HepG2 (cell line): ENCODE measurements at regions not wholly inside any gene's neighbourhood (a gene's known extent, or its start where the extent isn't known, plus 50 kb on each side); places are given as distances from the start of the nearest gene placed in this dataset.

Source experiments
- ATAC-seq: fragments of 200-7000 bp; cut with Tn5 transposase; 3 replicates; pipeline ENCODE4 v1.9.1; 2020; ENCODE audit warnings: mild to moderate bottlenecking, moderate library complexity
- BruUV-seq: library from RNA; stranded (reverse); fragments of 400-500 nt; replicated peaks from 2 replicates; lab custom pipeline; 2021; lab: Mats Ljungman, UMichigan
- CTCF ChIA-PET: fragments of 300-600 bp; formaldehyde crosslinking; extraction: SDS; loops from one replicate; lab custom pipeline; 2021; ENCODE audit warnings: low total read pairs, inconsistent platforms, low intra/inter-chr PET ratio; lab: Yijun Ruan, JAX
- POLR2A ChIA-PET: fragments of 350-600 bp; sonication (Branson Sonifier 250); formaldehyde crosslinking; loops from one replicate; lab custom pipeline; 2020; ENCODE audit warnings: antibody characterized with exemption, inconsistent platforms; lab: Yijun Ruan, JAX
- DNase-seq: peaks from one replicate; pipeline ENCODE4 v3.0.0-alpha.2; 2015; ENCODE audit warnings: low spot score
- FAIRE-seq: peaks from 3 replicates; lab custom pipeline; 2011; peaks lifted over from hg19 to GRCh38; lab: Jason Lieb, UNC
- H2AFZ ChIP-seq: one replicate; pipeline ENCODE4 v1.6.1; 2011; ENCODE audit warnings: low read length, inconsistent platforms
- H3K27ac ChIP-seq: fragments of 300-600 bp; 3 replicates; pipeline ENCODE4 v1.8.0; 2011; ENCODE audit warnings: mixed run types, mild to moderate bottlenecking, mixed read lengths, low read length, inconsistent platforms; ENCODE audit not compliant: insufficient read depth; ENCODE audit errors: extremely low read length
- H3K27me3 ChIP-seq, 2 experiments: fragments of 200-600 bp in 1 of 2; 2 replicates in 1 of 2; 3 replicates in 1 of 2; pipeline versions ENCODE4 v1.6.0 to v1.8.0; 2011; ENCODE audit warnings: low read length in 2 of 2, mild to moderate bottlenecking in 2 of 2, moderate library complexity in 2 of 2, inconsistent platforms in 1 of 2; ENCODE audit not compliant: insufficient read depth in 2 of 2, control insufficient read depth in 1 of 2
- H3K36me3 ChIP-seq, 2 experiments: fragments of 200-600 bp in 1 of 2; replicated peaks in 1 of 2; 2 replicates in 1 of 2; 3 replicates in 1 of 2; pipeline versions ENCODE4 v1.5.1 to v1.8.0; 2011; ENCODE audit warnings: low read length in 2 of 2, inconsistent platforms in 1 of 2; ENCODE audit not compliant: insufficient read depth in 2 of 2, control insufficient read depth in 1 of 2
- H3K4me1 ChIP-seq: 2 replicates; pipeline ENCODE4 v1.5.1; 2012; ENCODE audit warnings: low read length, inconsistent platforms; ENCODE audit not compliant: insufficient read depth
- H3K4me2 ChIP-seq: 2 replicates; pipeline ENCODE4 v1.6.0; 2011; ENCODE audit warnings: low read depth, low read length, inconsistent platforms
- H3K4me3 ChIP-seq, 3 experiments: fragments of 200-600 bp in 1 of 3; sonication (generic), shearing (Covaris generic) in 1 of 3; replicated peaks in 1 of 3; 2 replicates each; pipeline ENCODE4 v1.5.1; 2011 to 2016; ENCODE audit warnings: low read length in 3 of 3, inconsistent platforms in 2 of 3, low read depth in 2 of 3, mild to moderate bottlenecking in 2 of 3, control low read depth in 1 of 3, mixed read lengths in 1 of 3; ENCODE audit not compliant: insufficient read depth in 1 of 3
- H3K79me2 ChIP-seq: one replicate; pipeline ENCODE4 v1.6.1; 2011; ENCODE audit warnings: low read length, inconsistent platforms; ENCODE audit not compliant: insufficient read depth
- H3K9ac ChIP-seq: 2 replicates; pipeline ENCODE4 v1.6.0; 2011; ENCODE audit warnings: mild to moderate bottlenecking, low read depth, low read length, inconsistent platforms; ENCODE audit not compliant: insufficient read depth
- H3K9me3 ChIP-seq: 2 replicates; pipeline ENCODE4 v1.5.1; 2012; ENCODE audit warnings: mild to moderate bottlenecking, low read length
- H4K20me1 ChIP-seq: 2 replicates; pipeline ENCODE4 v1.6.0; 2011; ENCODE audit warnings: inconsistent platforms, mild to moderate bottlenecking, low read length, moderate library complexity; ENCODE audit not compliant: insufficient read depth
- E2F1 ChIP-seq: sonication (generic); formaldehyde crosslinking; IDR thresholded peaks from 2 replicates; pipeline ENCODE4 v1.5.0; 2020; ENCODE audit warnings: missing genetic modification reagents
- JUND ChIP-seq: sonication (generic); formaldehyde crosslinking; IDR thresholded peaks from 2 replicates; pipeline ENCODE4 v1.8.0; 2022; ENCODE audit warnings: mild to moderate bottlenecking, missing genetic modification reagents
- MTF1 ChIP-seq: sonication (generic); formaldehyde crosslinking; IDR thresholded peaks from 2 replicates; pipeline ENCODE4 v1.5.0; 2020; ENCODE audit warnings: missing genetic modification reagents
- PLRG1 ChIP-seq: fragments of 450-650 bp; conservative IDR thresholded peaks from 2 replicates; pipeline ENCODE4 v1.6.1; 2016
- RBM39 ChIP-seq: fragments of 200-400 bp; formaldehyde crosslinking; IDR thresholded peaks from one replicate; pipeline ENCODE4 v1.6.1; 2018; ENCODE audit warnings: antibody characterized with exemption, mild to moderate bottlenecking, low read depth, low read length; ENCODE audit not compliant: poor library complexity, severe bottlenecking
- SALL2 ChIP-seq: sonication (generic); formaldehyde crosslinking; IDR thresholded peaks from 2 replicates; pipeline ENCODE4 v1.8.1; 2023; ENCODE audit warnings: mild to moderate bottlenecking, missing genetic modification reagents, inconsistent platforms
- SNAI1 ChIP-seq: sonication (generic); formaldehyde crosslinking; IDR thresholded peaks from 2 replicates; pipeline ENCODE4 v1.5.0; 2020; ENCODE audit warnings: mild to moderate bottlenecking, missing genetic modification reagents, borderline replicate concordance
- SNAPC2 ChIP-seq: sonication (generic); formaldehyde crosslinking; IDR thresholded peaks from 2 replicates; pipeline ENCODE4 v1.8.1; 2022; ENCODE audit warnings: mild to moderate bottlenecking, missing genetic modification reagents
- SPEN ChIP-seq: sonication (generic); formaldehyde crosslinking; IDR thresholded peaks from 2 replicates; pipeline ENCODE4 v1.5.1; 2020; ENCODE audit warnings: low read depth, mild to moderate bottlenecking, missing genetic modification reagents
- ZMYM4 ChIP-seq: sonication (generic); formaldehyde crosslinking; IDR thresholded peaks from 2 replicates; pipeline ENCODE4 v1.8.1; 2023; ENCODE audit warnings: mild to moderate bottlenecking, missing genetic modification reagents
- ZNF20 ChIP-seq: sonication (generic); formaldehyde crosslinking; IDR thresholded peaks from 2 replicates; pipeline ENCODE4 v1.4.0; 2020; ENCODE audit warnings: mild to moderate bottlenecking, moderate library complexity, missing genetic modification reagents
- ZNF326 ChIP-seq: sonication (generic); formaldehyde crosslinking; IDR thresholded peaks from 2 replicates; pipeline ENCODE4 v1.4.0; 2020; ENCODE audit warnings: missing genetic modification reagents, borderline replicate concordance
- ZNF432 ChIP-seq: sonication (generic); formaldehyde crosslinking; IDR thresholded peaks from 2 replicates; pipeline ENCODE4 v1.5.0; 2020; ENCODE audit warnings: missing genetic modification reagents, mild to moderate bottlenecking, borderline replicate concordance
- ZNF703 ChIP-seq: sonication (generic); formaldehyde crosslinking; IDR thresholded peaks from 2 replicates; pipeline ENCODE4 v1.5.1; 2020; ENCODE audit warnings: missing genetic modification reagents, mild to moderate bottlenecking, moderate library complexity, borderline replicate concordance
- WGBS: methylation state at CpG from one replicate; pipeline ENCODE4 v1.1.6; 2017; ENCODE audit warnings: low lambda C conversion rate; 5-methylcytosine and 5-hydroxymethylcytosine counted together
- in situ Hi-C: cut with HindIII; loops from 2 replicates; pipeline ENCODE4 v1.10.0; 2017; ENCODE audit warnings: low pct_unique_long_range_greater_than_20kb; ENCODE audit not compliant: extremely low pct_ligation_motif_present
- intact Hi-C: fragments of 100-400 bp; cut with micrococcal nuclease; formaldehyde crosslinking; loops from one replicate; pipeline ENCODE4 v1.10.0; 2022; ENCODE audit not compliant: unreplicated experiment
- TF ChIP-seq, protein P1 (sequence below): sonication (generic); formaldehyde crosslinking; IDR thresholded peaks from 2 replicates; pipeline ENCODE4 v1.4.0; 2020; ENCODE audit warnings: mild to moderate bottlenecking, missing genetic modification reagents

DNA sequence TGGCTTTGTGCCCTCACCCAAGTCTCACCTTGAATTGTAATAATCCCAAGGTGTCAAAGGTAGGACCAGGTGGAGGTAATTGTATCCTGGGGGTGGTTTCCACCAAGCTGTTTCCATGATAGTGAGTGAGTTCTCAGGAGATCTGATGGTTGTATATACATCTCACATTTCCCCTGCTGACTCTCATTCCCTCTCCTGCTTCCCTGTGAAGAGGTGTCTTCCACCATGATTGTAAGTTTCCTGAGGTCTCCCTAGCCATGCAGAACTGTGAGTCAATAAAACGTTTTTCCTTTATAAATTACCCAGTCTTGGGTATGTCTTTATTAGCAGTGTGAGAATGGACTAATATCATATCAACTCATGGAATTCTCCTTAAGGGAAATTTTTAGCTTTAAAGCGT lies 302.6 kb downstream of the LIG4 start:
- Histone ChIP-seq H3K36me3 (no peaks in the 10 kb centered on the region), H3K9me3 (no peaks in the 10 kb centered on the region), H3K4me1 (no peaks in the 10 kb centered on the region), H3K27ac (no peak overlapping the region), H3K4me3 (no peak overlapping the region), H4K20me1 (no peaks in the 10 kb centered on the region), H3K27me3 (no peaks in the 10 kb centered on the region), H2AFZ (no peak overlapping the region), H3K79me2 (no peaks in the 10 kb centered on the region), H3K4me2 (no peak overlapping the region), H3K9ac (no peak overlapping the region)
- TF ChIP-seq ZMYM4 (CRISPR knock-in tag), result no peak
- no peak for TF ChIP-seq E2F1 (CRISPR knock-in tag)
- TF ChIP-seq JUND, result no peak
- no peak for TF ChIP-seq RBM39
- no peak for TF ChIP-seq PLRG1
- no peak for TF ChIP-seq MTF1 (CRISPR knock-in tag)
- no peak for TF ChIP-seq SNAPC2 (CRISPR knock-in tag)
- no peak for TF ChIP-seq ZNF326 (CRISPR knock-in tag)
- no peak for TF ChIP-seq SPEN (CRISPR knock-in tag)
- TF ChIP-seq SNAI1 (CRISPR knock-in tag), result no peak
- no peak for TF ChIP-seq ZNF703 (CRISPR knock-in tag)
- no peak for TF ChIP-seq ZNF20 (CRISPR knock-in tag)
- no peak for TF ChIP-seq SALL2 (CRISPR knock-in tag)
- no peak for TF ChIP-seq ZNF432 (CRISPR knock-in tag)
- TF ChIP-seq, protein P1, sequence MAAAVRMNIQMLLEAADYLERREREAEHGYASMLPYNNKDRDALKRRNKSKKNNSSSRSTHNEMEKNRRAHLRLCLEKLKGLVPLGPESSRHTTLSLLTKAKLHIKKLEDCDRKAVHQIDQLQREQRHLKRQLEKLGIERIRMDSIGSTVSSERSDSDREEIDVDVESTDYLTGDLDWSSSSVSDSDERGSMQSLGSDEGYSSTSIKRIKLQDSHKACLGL, result no peak
- ChIA-PET POLR2A (no interaction called here), CTCF (no interaction called here)
- no TSS peak for BruUV-seq
- no peak for DNase-seq
- intact Hi-C loops (no loop called here), in situ Hi-C loops (no loop called here)
- WGBS, result 48% methylated on average over 2 of the region's 2 CpGs
- FAIRE-seq, result no peak
- ATAC-seq, result no peak
